Spleen (tissue), 7 donors: ENCODE measurements at regions not wholly inside any gene's neighbourhood (a gene's known extent, or its start where the extent isn't known, plus 50 kb on each side); places are given as distances from the start of the nearest gene placed in this dataset.

Experiments used
- CTCF ChIP-seq, 11 experiments: fragments of 200-600 bp in 7 of 11; fragments of 450-650 bp in 4 of 11; sonication (generic) in 4 of 11; IDR thresholded peaks in 8 of 11; conservative IDR thresholded peaks in 3 of 11; 1 replicate in 7 of 11; 2 replicates in 4 of 11; pipeline versions ENCODE4 v1.4.0 to v1.8.0; 2016 to 2021; ENCODE audit warnings: antibody characterized with exemption in 11 of 11, inconsistent platforms in 4 of 11, mild to moderate bottlenecking in 1 of 11
- POLR2A ChIP-seq, 3 donors: fragments of 450-650 bp; IDR thresholded peaks; one replicate each; pipeline ENCODE4 v1.5.1; 2017; ENCODE audit warnings: antibody characterized with exemption in 3 of 3, mild to moderate bottlenecking in 1 of 3
- POLR2AphosphoS5 ChIP-seq, 3 donors: sonication (generic); formaldehyde crosslinking; IDR thresholded peaks; one replicate each; pipeline ENCODE4 v1.5.1; 2017; ENCODE audit warnings: antibody characterized with exemption in 3 of 3
- donor health status: DM: no; HTN: no; CAD: no; lungs with moderate emphysema.
- donor health status: DM: no; HTN: no; CAD: no.
- donor health status: DM: no; HTN: no; CAD: no.

GRCh38 chr6:11650025-11650696 lies 112.6 kb downstream of the TMEM170B start:
- TF ChIP-seq CTCF (IDR thresholded peaks at IDR 0.05 in 8 of 11, conservative IDR thresholded peaks at IDR 0.05 in 3 of 11) (no peak), POLR2A (IDR thresholded peaks at IDR 0.05) (no peak), POLR2AphosphoS5 (IDR thresholded peaks at IDR 0.05) (peak in 2 of 3 donors; percentile 57 to 69)
